Neural crest cell (in vitro differentiated cells): ENCODE measurements at regions not wholly inside any gene's neighbourhood (a gene's known extent, or its start where the extent isn't known, plus 50 kb on each side); places are given as distances from the start of the nearest gene placed in this dataset.

Experiments used
- DNase-seq: peaks from one replicate; pipeline ENCODE4 v3.0.0; 2021; ENCODE audit warnings: low read depth, mixed read lengths, low spot score
- H3K27ac Mint-ChIP-seq: one replicate; pipeline ENCODE4 v1.8.0; 2021; ENCODE audit warnings: mild to moderate bottlenecking, mixed read lengths; ENCODE audit not compliant: unreplicated experiment
- H3K27me3 Mint-ChIP-seq: 2 replicates; pipeline ENCODE4 v1.8.0; 2021; ENCODE audit warnings: low read depth, mild to moderate bottlenecking, mixed read lengths
- H3K36me3 Mint-ChIP-seq: 2 replicates; pipeline ENCODE4 v1.8.0; 2021; ENCODE audit warnings: low read depth, mild to moderate bottlenecking, mixed read lengths
- H3K4me1 Mint-ChIP-seq: 2 replicates; pipeline ENCODE4 v1.8.0; 2021; ENCODE audit warnings: mixed read lengths
- H3K4me3 Mint-ChIP-seq: one replicate; pipeline ENCODE4 v1.8.0; 2021; ENCODE audit warnings: mild to moderate bottlenecking, mixed read lengths
- H3K9me3 Mint-ChIP-seq: 2 replicates; pipeline ENCODE4 v1.8.0; 2021; ENCODE audit warnings: mixed read lengths
- TF ChIP-seq, protein P1 (sequence below): fragments of 200-600 bp; sonication (generic); conservative IDR thresholded peaks from 2 replicates; pipeline ENCODE4 v1.5.0; 2021; ENCODE audit warnings: antibody characterized with exemption, mild to moderate bottlenecking

DNA sequence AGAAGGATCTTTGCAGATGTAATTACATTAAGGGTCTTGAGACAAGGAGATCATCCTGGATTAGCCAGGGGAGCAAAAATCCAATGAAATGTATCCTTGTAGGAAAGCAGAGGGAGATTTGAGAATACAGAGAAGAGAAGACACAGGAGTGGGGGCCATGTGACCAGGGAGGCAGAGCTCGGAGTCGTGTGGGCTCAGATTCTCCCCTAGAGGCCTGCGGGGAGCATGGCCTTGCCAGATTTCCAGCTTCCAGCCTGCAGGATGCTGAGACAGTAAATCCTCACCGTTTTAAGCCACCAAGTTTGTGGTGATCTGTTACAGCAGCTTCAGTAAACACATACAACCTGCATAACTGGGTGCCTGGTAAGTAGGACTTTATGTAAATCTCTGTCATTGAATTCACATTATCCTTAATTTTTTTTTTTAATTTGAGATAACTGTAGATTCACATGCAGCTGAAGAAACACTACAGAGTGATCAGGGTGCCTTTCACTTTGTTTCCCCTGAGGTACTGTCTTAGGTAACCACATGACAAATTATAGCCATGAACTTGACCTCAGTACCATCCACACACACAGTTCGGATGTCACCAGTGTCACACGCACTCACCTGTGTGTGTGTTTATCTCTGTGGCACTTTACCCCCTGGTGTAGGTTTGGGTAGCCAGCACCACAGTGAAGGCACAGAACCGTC is 138.4 kb upstream of the HDAC4 start:
- H3K36me3 Mint-ChIP-seq = no peaks in the 10 kb centered on the region
- peaks cover under 1% of the 10 kb centered on the region for H3K4me1 Mint-ChIP-seq
- TF ChIP-seq, protein P1, sequence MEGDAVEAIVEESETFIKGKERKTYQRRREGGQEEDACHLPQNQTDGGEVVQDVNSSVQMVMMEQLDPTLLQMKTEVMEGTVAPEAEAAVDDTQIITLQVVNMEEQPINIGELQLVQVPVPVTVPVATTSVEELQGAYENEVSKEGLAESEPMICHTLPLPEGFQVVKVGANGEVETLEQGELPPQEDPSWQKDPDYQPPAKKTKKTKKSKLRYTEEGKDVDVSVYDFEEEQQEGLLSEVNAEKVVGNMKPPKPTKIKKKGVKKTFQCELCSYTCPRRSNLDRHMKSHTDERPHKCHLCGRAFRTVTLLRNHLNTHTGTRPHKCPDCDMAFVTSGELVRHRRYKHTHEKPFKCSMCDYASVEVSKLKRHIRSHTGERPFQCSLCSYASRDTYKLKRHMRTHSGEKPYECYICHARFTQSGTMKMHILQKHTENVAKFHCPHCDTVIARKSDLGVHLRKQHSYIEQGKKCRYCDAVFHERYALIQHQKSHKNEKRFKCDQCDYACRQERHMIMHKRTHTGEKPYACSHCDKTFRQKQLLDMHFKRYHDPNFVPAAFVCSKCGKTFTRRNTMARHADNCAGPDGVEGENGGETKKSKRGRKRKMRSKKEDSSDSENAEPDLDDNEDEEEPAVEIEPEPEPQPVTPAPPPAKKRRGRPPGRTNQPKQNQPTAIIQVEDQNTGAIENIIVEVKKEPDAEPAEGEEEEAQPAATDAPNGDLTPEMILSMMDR = no peak
- H3K4me3 Mint-ChIP-seq = no peak overlapping the region
- peaks cover 6% of the 10 kb centered on the region for H3K9me3 Mint-ChIP-seq
- H3K27ac Mint-ChIP-seq = no peak overlapping the region
- no peaks in the 10 kb centered on the region for H3K27me3 Mint-ChIP-seq
- DNase-seq = no peak

GRCh38 chr2:239538357-239539052 is 137.7 kb upstream of the HDAC4 start:
- Mint-ChIP-seq H3K27ac (no peak overlapping the region), H3K4me1 (peaks cover 8% of the 10 kb centered on the region), H3K9me3 (peaks cover 6% of the 10 kb centered on the region), H3K27me3 (no peaks in the 10 kb centered on the region), H3K4me3 (no peak overlapping the region), H3K36me3 (no peaks in the 10 kb centered on the region)
- DNase-seq = no peak
- TF ChIP-seq, protein P1 = no peak

DNA sequence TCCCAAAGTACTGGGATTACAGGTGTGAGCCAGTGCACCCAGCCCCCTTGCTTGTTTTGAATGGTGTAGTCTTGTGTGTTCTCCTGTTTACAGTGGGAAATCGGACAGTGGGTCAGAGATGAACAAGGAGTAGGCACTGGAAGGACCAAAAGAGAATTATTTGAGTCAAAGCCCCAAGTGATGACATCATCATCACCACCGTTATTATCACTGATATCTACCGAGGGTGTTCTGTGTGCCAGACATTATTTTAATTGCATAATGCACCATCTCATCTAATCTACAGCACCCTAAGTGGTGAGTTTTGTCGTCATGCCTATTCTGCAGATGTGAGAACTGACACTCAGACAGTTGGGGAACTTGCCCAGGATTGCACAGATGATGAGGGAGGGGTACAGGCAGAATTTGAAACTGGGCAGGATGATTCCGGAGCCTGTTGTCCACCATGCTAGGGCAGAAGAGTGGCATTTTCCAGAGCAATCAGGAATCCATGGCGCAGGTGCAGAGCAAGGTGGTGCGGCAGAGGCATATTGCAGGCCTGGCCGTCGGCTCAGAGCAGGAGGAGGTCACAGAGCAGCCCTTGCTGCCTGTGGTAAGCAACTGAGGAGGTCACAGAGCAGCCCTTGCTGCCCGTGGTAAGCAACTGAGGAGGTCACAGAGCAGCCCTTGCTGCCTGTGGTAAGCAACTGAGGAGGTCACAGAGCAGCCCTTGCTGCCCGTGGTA is 137.0 kb upstream of the HDAC4 start:
- Mint-ChIP-seq H3K27ac (no peak overlapping the region), H3K9me3 (peaks cover 5% of the 10 kb centered on the region), H3K36me3 (no peaks in the 10 kb centered on the region), H3K4me1 (peaks cover 14% of the 10 kb centered on the region), H3K27me3 (no peaks in the 10 kb centered on the region), H3K4me3 (no peak overlapping the region)
- no peak for DNase-seq
- TF ChIP-seq, protein P1 = no peak

- Mint-ChIP-seq H3K27ac (no peak overlapping the region), H3K4me1 (peaks cover 24% of the 10 kb centered on the region), H3K9me3 (peaks cover 3% of the 10 kb centered on the region), H3K27me3 (no peaks in the 10 kb centered on the region), H3K36me3 (no peaks in the 10 kb centered on the region), H3K4me3 (no peak overlapping the region)
- no peak for DNase-seq
- TF ChIP-seq, protein P1 = no peak
Measured at GRCh38 chr2:239536186-239536585, 135.4 kb upstream of the HDAC4 start.

- no peak overlapping the region for H3K4me3 Mint-ChIP-seq
- no peak for DNase-seq
- no peaks in the 10 kb centered on the region for H3K36me3 Mint-ChIP-seq
- TF ChIP-seq, protein P1 = no peak
- no peaks in the 10 kb centered on the region for H3K27me3 Mint-ChIP-seq
- no peak overlapping the region for H3K27ac Mint-ChIP-seq
- H3K4me1 Mint-ChIP-seq = peaks cover 30% of the 10 kb centered on the region
- H3K9me3 Mint-ChIP-seq = no peaks in the 10 kb centered on the region
Measured at GRCh38 chr2:239535413-239536144, 134.8 kb upstream of the HDAC4 start.
